ENCODE measurements at regions not wholly inside any gene's neighbourhood (a gene's known extent, or its start where the extent isn't known, plus 50 kb on each side); places are given as distances from the start of the nearest gene placed in this dataset.
"Not testable (repeated sequence)": the region's sequence is repeated elsewhere in the genome, so short reads cannot be mapped to it uniquely, and the experiment has no call there.

DNA sequence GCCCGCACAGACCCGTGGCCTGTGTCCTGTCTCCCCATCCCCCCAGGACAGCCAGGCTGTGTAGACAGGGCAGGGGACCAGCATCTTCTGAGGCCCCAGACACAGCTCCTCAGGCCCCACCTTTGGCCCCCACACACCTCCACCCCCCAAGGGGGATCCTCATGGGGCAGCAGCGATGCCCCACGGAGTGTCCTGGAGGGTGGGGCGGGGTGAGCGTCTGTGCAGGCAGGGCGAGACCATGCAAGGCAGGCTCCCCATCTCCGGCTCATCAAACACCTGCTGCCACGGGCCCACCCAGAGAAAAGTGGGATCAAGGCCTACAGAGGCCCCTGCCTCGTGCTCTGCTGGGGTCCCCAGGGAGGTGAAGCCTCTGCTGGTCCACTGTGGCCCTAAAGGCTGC is 118.7 kb upstream of the FOXD4L5 start:
- no peaks in the 10 kb centered on the region for H3K27me3 ChIP-seq (ENCODE audit: insufficient read depth, low read length)
- H3K9ac ChIP-seq (ENCODE audit: low read depth, low read length) = no peak overlapping the region
- no peak overlapping the region for H3K4me3 ChIP-seq (ENCODE audit: low read length)
- H3K27ac ChIP-seq (ENCODE audit: low read depth, low read length) = no peak overlapping the region
- H3K4me1 ChIP-seq (ENCODE audit: insufficient read depth, low read length) = no peaks in the 10 kb centered on the region
- WGBS = 87% methylated on average over 10 of the region's 10 CpGs
- H3K9me3 ChIP-seq (ENCODE audit: insufficient read depth, low read depth, low read length) = peaks cover 52% of the 10 kb centered on the region
- H3K36me3 ChIP-seq (ENCODE audit: insufficient read depth, low read length) = no peaks in the 10 kb centered on the region

GRCh38 chr9:65403072-65403471 is 118.1 kb upstream of the FOXD4L5 start:
- 87% methylated on average over 11 of the region's 11 CpGs for WGBS
- not testable (repeated sequence) for H3K9ac ChIP-seq (ENCODE audit: low read depth, low read length); H3K27ac ChIP-seq (ENCODE audit: low read depth, low read length); H3K27me3 ChIP-seq (ENCODE audit: insufficient read depth, low read length); H3K36me3 ChIP-seq (ENCODE audit: insufficient read depth, low read length); H3K4me3 ChIP-seq (ENCODE audit: low read length); H3K4me1 ChIP-seq (ENCODE audit: insufficient read depth, low read length)
- H3K9me3 ChIP-seq (ENCODE audit: insufficient read depth, low read depth, low read length) = peaks cover 47% of the 10 kb centered on the region

DNA sequence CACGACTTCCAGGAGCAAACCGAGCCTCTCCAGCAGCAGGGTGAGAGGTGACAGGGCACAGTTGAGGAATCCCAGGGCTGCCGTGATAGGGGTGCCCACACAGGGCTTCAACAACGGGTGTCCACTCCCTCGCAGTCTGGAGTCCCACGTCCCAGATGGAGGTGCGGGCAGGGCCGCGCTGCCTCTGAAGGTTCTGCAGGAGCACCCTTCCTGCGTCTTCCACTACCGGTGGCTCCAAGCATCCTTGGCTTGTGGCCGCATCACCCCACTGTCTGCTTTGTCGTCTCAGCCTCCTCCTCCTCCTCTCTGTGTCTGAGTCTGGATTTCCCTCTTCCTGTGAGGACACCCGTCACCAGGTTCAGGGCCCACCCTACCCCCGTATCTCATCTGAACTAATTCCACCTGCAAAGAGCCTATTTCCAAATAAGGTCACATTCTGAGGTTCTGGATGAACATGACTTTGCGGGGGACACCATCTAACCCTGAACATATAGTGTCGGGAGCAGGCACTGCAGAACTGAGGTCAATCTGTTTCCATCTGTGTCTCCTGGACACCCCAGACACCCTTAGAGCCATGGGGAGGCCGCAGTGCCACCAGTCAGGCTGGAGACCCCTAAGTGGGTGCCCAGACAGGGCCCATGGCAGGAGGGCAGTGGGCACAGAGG is 117.3 kb upstream of the FOXD4L5 start:
- 91% methylated on average over 17 of the region's 18 CpGs for WGBS
- H3K4me3 ChIP-seq (ENCODE audit: low read length); H3K9ac ChIP-seq (ENCODE audit: low read depth, low read length); H3K27me3 ChIP-seq (ENCODE audit: insufficient read depth, low read length); H3K4me1 ChIP-seq (ENCODE audit: insufficient read depth, low read length); H3K27ac ChIP-seq (ENCODE audit: low read depth, low read length); H3K36me3 ChIP-seq (ENCODE audit: insufficient read depth, low read length): not testable (repeated sequence)
- peaks cover 47% of the 10 kb centered on the region for H3K9me3 ChIP-seq (ENCODE audit: insufficient read depth, low read depth, low read length)

DNA sequence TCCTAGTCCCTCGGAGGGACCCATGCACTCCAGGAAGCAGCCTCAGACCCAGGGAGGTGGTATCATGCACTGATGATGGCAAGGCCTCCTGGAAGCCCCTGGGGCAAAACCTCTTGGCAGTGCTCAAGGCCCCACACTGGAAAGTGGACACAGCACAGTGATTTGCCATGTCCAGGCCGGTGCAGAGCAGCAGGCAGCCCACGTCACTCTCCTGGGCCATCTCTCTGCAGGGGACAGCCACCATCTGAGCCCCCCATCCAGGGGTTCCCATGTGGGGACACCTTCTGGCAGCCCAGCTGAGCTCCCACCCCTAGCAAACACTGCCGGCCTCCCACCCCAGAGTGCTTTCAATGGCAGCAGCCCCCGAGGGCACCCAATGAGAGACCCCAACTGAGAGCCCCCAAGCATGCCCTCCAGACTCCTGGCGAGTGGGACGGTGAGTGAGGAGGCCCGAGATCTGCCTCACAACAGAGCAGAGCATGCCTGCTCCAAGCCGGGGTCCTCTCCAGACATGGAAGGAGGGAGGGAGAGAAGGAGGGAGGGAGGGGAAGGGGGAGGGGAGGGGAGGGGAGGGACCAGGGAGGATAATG is 116.5 kb upstream of the FOXD4L5 start:
- peaks cover 47% of the 10 kb centered on the region for H3K9me3 ChIP-seq (ENCODE audit: insufficient read depth, low read depth, low read length)
- not testable (repeated sequence) for H3K9ac ChIP-seq (ENCODE audit: low read depth, low read length); H3K4me3 ChIP-seq (ENCODE audit: low read length); H3K4me1 ChIP-seq (ENCODE audit: insufficient read depth, low read length); H3K27ac ChIP-seq (ENCODE audit: low read depth, low read length); H3K36me3 ChIP-seq (ENCODE audit: insufficient read depth, low read length); H3K27me3 ChIP-seq (ENCODE audit: insufficient read depth, low read length)
- 86% methylated on average over 9 of the region's 9 CpGs for WGBS

- Histone ChIP-seq H3K4me1 (ENCODE audit: insufficient read depth, low read length) (no peaks in the 10 kb centered on the region), H3K36me3 (ENCODE audit: insufficient read depth, low read length) (no peaks in the 10 kb centered on the region), H3K9ac (ENCODE audit: low read depth, low read length) (no peak overlapping the region), H3K27me3 (ENCODE audit: insufficient read depth, low read length) (no peaks in the 10 kb centered on the region), H3K9me3 (ENCODE audit: insufficient read depth, low read depth, low read length) (peaks cover 40% of the 10 kb centered on the region), H3K27ac (ENCODE audit: low read depth, low read length) (no peak overlapping the region), H3K4me3 (ENCODE audit: low read length) (no peak overlapping the region)
- WGBS = 85% methylated on average over 9 of the region's 9 CpGs
Measured at GRCh38 chr9:65400886-65401285, 115.9 kb upstream of the FOXD4L5 start.

- not testable (repeated sequence) for H3K27me3 ChIP-seq (ENCODE audit: insufficient read depth, low read length); H3K36me3 ChIP-seq (ENCODE audit: insufficient read depth, low read length); H3K4me3 ChIP-seq (ENCODE audit: low read length); H3K9ac ChIP-seq (ENCODE audit: low read depth, low read length); H3K4me1 ChIP-seq (ENCODE audit: insufficient read depth, low read length); H3K27ac ChIP-seq (ENCODE audit: low read depth, low read length)
- peaks cover 25% of the 10 kb centered on the region; the same call in 1 of the 2 replicates for H3K9me3 ChIP-seq (ENCODE audit: insufficient read depth, low read depth, low read length)
- WGBS = 94% methylated on average over 21 of the region's 42 CpGs
Measured at GRCh38 chr9:65397763-65398719, 113.0 kb upstream of the FOXD4L5 start.

GRCh38 chr9:65397226-65397625 is 112.2 kb upstream of the FOXD4L5 start:
- 87% methylated on average over 20 of the region's 20 CpGs for WGBS
- H3K4me1 ChIP-seq (ENCODE audit: insufficient read depth, low read length); H3K27ac ChIP-seq (ENCODE audit: low read depth, low read length); H3K9ac ChIP-seq (ENCODE audit: low read depth, low read length); H3K27me3 ChIP-seq (ENCODE audit: insufficient read depth, low read length); H3K4me3 ChIP-seq (ENCODE audit: low read length); H3K36me3 ChIP-seq (ENCODE audit: insufficient read depth, low read length): not testable (repeated sequence)
- peaks cover 19% of the 10 kb centered on the region; the same call in 1 of the 2 replicates for H3K9me3 ChIP-seq (ENCODE audit: insufficient read depth, low read depth, low read length)

DNA sequence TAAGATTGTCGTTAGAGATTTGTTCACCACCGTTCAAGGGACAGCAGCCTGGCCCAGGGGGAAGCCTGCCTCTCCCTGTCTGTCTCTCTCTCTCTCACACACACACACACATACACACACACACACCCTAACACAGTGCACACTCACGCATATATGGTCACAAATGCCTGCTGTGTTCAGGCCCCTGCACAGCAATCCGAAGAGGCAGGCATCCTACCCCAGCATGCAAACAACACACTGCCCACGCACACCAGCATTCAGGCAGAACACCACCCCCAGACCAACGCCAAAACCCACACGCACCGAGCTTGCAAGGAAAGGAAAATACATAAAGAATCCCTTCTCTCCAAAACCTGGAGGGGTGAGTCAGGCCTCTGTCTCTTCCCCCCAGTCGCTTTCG is 111.6 kb upstream of the FOXD4L5 start:
- 86% methylated on average over 9 of the region's 10 CpGs for WGBS
- not testable (repeated sequence) for H3K9ac ChIP-seq (ENCODE audit: low read depth, low read length); H3K4me3 ChIP-seq (ENCODE audit: low read length); H3K27me3 ChIP-seq (ENCODE audit: insufficient read depth, low read length); H3K36me3 ChIP-seq (ENCODE audit: insufficient read depth, low read length); H3K27ac ChIP-seq (ENCODE audit: low read depth, low read length); H3K4me1 ChIP-seq (ENCODE audit: insufficient read depth, low read length)
- peaks cover 15% of the 10 kb centered on the region; the same call in 1 of the 2 replicates for H3K9me3 ChIP-seq (ENCODE audit: insufficient read depth, low read depth, low read length)

- 90% methylated on average over 6 of the region's 15 CpGs for WGBS
Measured at GRCh38 chr9:65395789-65396188, 110.8 kb upstream of the FOXD4L5 start.

DNA sequence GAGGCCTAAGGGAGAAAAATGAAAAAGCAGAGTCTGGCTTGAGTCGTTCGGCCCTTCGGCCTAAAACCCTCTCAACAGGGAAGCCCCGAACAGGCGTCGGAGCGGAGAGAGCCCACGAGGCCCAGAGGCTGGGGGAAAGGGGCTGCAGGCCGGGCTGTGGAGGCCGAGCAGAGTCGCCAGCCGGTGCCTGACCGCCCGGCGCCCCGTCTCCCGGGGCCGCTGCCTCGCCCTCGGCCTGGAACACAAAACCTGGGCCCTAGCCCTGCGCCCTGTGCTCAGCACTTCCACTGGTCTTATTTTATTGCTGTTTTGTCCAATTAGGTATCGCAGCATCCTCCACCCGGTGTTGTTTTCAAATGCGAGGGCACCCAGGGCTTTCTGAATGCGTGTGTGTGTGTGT is 110.1 kb upstream of the FOXD4L5 start:
- not testable (repeated sequence) for H3K9ac ChIP-seq (ENCODE audit: low read depth, low read length); H3K36me3 ChIP-seq (ENCODE audit: insufficient read depth, low read length); H3K9me3 ChIP-seq (ENCODE audit: insufficient read depth, low read depth, low read length); H3K27me3 ChIP-seq (ENCODE audit: insufficient read depth, low read length); H3K27ac ChIP-seq (ENCODE audit: low read depth, low read length); H3K4me3 ChIP-seq (ENCODE audit: low read length); H3K4me1 ChIP-seq (ENCODE audit: insufficient read depth, low read length)
- WGBS = 93% methylated on average over 20 of the region's 25 CpGs

More at GRCh38 chr9:65395789-65396188, 110.8 kb upstream of the FOXD4L5 start:
- H3K9ac ChIP-seq (ENCODE audit: low read depth, low read length); H3K4me3 ChIP-seq (ENCODE audit: low read length); H3K4me1 ChIP-seq (ENCODE audit: insufficient read depth, low read length); H3K27me3 ChIP-seq (ENCODE audit: insufficient read depth, low read length); H3K27ac ChIP-seq (ENCODE audit: low read depth, low read length); H3K9me3 ChIP-seq (ENCODE audit: insufficient read depth, low read depth, low read length); H3K36me3 ChIP-seq (ENCODE audit: insufficient read depth, low read length): not testable (repeated sequence)

GRCh38 chr9:65393111-65393810 is 108.3 kb upstream of the FOXD4L5 start:
- 89% methylated on average over 12 of the region's 12 CpGs for WGBS
- H3K27me3 ChIP-seq (ENCODE audit: insufficient read depth, low read length) = not testable (repeated sequence)

More at GRCh38 chr9:65393111-65393810, 108.3 kb upstream of the FOXD4L5 start:
- not testable (repeated sequence) for H3K27ac ChIP-seq (ENCODE audit: low read depth, low read length); H3K4me3 ChIP-seq (ENCODE audit: low read length); H3K9ac ChIP-seq (ENCODE audit: low read depth, low read length); H3K36me3 ChIP-seq (ENCODE audit: insufficient read depth, low read length); H3K4me1 ChIP-seq (ENCODE audit: insufficient read depth, low read length); H3K9me3 ChIP-seq (ENCODE audit: insufficient read depth, low read depth, low read length)
